NAMALWA (cell line): ENCODE measurements at regions not wholly inside any gene's neighbourhood (a gene's known extent, or its start where the extent isn't known, plus 50 kb on each side); places are given as distances from the start of the nearest gene placed in this dataset.

Experiments used
- DNase-seq: peaks from one replicate; pipeline ENCODE4 v3.0.0-alpha.2; 2015; ENCODE audit warnings: low spot score

DNA sequence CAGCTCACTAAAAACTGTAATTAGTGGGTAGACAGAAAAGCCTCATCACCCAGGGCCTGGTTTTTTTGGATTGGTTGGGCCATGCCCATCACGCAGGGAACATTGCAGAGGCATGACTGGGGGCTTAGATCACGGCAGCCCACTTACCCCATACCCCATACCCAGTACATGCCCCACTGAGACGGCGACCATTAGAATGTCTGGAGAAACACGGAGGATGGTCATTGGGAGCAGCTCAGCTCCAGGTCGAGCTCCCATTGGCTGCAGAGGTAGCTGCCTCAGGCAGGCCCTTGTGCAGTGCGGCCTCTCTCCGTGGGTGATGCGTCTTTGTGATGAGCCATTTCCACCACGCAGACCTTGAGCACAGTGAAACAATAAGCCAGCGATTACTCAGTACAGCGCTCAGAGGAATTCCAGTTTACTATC lies 204.0 kb downstream of the GADD45G start:
- DNase-seq, result no peak

GRCh38 chr9:89810431-89810830 lies 205.6 kb downstream of the GADD45G start:
- no peak for DNase-seq

DNA sequence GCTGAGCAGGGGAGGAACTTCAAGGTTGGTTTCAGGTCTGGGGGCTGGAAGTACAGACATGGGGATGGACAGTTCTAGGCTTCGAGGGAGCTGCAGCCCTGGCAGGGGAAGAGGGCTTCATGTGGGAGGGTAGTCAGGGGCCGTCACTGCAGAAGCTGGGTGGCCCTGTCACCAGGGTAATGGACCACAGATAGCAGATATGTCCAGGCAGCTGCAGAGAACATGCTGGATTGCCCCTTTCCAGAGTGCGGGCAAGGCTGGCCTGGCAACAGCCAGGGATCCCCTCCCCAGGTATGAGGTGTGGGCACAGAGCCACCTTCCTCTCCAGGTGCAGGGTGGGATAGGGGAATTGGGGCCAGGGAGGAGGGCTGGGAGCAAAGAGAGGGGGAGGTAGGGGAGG lies 206.5 kb downstream of the GADD45G start:
- no peak for DNase-seq

DNA sequence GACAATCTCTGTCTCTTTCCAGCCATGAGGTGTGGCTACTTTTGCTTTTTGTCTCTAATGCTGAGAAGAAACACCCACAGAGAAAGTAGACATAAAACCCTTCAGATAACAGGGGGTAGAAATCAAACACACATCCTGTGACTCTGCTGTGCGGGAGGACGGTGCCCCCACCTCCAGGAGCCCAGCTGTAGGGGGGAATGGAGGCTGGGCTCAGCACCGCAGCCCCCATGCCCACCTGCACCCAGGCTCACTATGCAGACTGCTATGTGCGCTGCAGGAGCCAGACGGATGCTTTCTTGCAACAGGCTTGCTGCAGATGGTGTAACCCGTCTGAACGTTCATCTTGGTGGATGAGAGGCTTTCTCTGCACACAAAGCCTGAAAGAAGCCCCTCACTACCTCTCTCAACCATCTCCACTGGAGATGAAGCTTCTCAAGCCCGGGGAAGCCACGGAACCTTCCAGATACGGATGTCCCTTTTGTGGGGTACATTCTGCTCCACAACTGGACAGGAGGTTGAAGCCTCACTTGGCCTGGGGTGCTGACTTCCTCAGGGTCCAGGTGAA lies 207.2 kb downstream of the GADD45G start:
- no peak for DNase-seq

- no peak for DNase-seq
Measured at GRCh38 chr9:89812556-89813181, 207.9 kb downstream of the GADD45G start.

DNA sequence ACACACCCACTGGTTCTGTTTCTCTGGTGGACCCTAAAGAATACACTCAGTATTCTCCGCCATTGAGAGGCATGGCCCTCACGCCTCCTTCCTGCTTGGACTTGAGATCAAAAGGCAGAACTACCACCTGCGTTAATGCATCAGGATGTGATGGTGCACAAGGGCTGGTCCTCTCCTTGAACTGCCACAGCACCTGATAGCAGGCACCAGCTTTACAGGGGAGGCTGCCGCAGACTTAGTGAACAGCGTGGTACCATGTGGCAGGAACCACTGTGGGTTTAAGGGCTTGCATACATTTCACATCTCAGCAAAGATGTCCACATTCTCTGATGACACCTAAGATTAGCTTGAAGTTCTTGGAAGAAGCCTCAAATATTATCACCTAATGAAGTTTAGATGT lies 208.7 kb downstream of the GADD45G start:
- DNase-seq, result no peak

DNA sequence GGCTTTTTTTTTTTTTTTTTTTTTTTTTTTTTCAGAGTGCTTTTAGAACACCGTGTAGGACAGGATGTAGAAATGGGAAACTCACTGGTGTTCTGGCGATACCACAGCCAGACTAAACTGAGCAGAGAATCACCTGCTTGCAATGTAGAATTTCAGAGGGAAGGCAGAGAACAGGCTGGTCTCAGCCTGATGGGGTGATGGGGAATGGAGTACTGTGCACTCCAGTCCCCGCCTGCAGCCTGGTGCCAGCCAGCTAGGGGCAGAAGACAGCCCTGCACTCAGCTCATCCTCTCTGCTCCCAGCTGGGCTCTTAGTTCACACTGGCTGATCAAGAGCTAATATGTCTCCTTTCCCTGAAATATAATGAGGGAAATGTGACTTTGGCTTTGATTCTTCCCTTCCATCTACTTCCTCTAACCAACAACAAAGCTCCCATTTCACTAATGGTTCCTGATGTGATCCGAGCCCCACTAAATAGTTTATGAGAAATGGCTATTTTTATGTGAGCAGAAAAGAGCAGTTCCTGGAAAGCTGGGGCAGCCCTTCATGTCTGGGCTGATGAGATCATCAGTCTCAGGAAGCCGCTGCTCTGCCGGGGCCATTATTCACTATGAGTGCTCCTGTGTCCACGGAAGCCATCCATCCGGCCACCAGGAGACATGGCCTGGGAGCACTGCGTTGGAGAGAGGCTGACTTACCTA lies 209.7 kb downstream of the GADD45G start:
- DNase-seq, result no peak

- no peak for DNase-seq
Measured at GRCh38 chr9:89815061-89815902, 210.5 kb downstream of the GADD45G start.

GRCh38 chr9:89815903-89816573 lies 211.2 kb downstream of the GADD45G start:
- DNase-seq, result peak; percentile 35

GRCh38 chr9:89817151-89817950 lies 212.5 kb downstream of the GADD45G start:
- DNase-seq, result no peak

DNA sequence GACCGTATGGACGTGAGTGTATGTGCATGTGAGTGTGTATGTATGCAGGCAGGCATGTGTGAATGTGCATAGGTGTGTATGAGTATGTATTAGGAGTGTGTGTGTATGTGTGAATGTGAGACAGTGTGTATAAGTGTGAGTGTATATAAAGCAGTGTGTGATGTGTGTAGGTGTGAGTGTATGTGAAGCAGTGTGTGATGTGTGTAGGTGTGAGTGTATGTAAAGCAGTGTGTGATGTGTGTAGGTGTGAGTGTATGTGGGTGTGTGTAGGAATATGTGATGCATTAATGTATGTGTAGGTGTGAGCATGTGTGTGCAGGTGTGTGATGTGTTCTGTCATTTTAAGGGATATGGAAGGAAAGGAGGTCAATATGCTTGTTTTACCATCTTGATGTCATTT lies 215.5 kb downstream of the GADD45G start:
- no peak for DNase-seq

DNA sequence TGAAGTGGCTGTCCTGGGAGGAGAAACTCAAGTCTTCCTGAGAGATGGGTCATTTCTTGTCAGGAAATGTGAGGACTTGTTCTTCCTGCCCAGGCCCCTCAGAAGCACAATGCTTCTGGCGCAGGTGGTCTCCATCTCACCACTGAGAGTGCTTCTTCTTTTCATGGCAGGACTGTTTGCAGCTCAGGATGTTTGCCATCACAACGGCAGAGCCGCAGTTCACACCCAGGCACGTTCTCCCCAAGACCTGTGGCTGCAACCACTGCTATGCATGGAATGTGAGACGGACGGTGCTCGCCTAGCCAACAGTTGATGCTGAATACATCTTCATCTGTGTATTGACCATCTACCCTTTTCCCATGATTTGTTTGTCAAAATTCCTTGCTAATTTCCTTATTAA lies 216.3 kb downstream of the GADD45G start:
- DNase-seq, result no peak

DNA sequence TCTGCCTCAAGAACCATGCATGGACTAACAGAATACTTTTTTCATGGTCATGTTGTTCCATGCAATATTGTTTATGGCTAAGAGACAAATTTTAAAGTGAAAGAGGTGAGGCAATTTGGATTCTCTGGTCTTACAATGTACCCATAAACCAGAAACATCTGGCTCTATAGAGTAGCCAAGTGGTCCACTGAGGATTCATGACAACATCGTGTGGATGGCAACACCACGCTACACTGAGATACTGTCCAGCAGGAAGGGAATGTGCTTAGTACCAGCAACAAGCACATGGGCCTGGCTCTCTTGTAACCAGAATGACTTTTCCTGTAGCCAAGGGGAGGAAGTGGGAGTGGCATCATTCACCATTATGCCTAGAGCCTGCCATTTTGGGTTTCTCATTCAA lies 218.2 kb downstream of the GADD45G start:
- no peak for DNase-seq

DNA sequence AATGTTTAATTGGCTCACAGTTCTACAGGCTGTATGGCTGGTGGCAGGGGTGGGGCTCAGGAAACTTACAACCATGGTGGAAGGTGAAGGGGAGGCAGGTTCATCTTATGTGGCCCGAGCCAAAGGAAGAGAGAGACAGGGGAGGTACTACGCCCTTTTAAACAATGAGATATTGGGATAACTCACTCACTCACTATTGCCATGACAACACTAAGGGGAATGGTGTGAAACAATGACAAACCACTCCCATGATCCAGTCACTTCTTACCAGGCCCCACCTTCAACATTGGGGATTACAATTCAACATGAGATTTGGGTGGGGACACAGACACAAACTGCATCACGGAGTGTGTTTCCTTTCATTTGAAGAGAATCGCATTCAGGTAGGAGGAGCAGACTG lies 220.9 kb downstream of the GADD45G start:
- DNase-seq, result no peak

DNA sequence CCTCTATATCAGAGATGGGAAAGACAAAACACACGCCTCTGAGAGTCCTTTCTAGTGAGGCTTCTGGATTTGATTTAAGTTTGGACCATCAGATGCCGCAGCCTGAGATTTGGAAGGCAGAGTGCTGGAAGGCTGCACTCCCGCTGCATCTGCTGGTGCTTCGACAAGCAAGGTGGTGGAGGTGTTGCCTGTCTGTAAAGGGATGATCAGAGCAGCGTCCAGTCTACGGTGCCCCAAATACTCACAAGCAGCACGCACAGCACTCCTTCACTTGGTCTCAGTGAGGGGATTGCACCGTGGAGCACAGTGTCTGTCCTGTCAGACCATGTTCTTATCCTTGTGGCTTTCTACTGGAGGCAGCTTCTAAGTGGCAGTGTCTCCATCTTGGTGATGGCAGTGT lies 221.4 kb downstream of the GADD45G start:
- DNase-seq, result no peak

GRCh38 chr9:89829346-89829745 lies 224.5 kb downstream of the GADD45G start:
- DNase-seq, result no peak

GRCh38 chr9:89835666-89836065 lies 230.9 kb downstream of the GADD45G start:
- DNase-seq, result no peak

DNA sequence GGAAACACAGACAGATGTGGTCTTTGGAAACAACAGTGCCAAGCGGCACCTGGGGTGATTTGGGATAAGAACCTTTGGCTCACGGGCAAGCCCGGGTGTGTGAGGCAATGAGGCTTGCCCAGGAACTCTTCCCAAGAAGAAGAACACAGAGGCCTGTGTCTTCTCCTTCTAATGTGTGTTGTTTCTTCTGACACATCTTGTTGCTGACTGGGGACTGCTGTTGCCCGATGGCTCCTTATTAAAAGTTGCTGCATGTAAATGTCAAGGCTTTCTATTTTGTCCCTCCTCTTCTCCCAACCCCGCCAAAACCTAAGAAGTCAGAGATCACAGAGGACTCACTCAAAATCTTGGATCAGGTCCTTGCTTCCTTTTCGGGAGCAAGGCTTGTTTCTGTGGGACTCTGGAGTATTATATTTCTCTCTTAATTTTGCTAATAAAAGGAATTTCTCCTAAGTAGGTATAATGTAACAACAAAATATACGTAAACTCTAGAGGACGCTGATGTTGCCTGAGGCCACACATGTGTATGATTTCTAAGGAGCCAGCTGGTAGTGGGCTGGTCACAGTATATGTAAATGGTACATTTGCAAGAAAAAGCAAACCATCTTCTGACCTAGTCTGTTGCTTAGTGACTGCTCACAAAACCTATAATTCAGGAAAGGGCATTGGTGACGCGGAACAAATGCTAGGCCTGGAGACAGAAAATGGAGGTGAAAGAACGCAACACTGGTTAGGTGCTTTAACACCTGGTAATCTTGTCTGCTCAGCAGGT lies 232.5 kb downstream of the GADD45G start:
- DNase-seq, result no peak

GRCh38 chr9:89837934-89838310 lies 233.1 kb downstream of the GADD45G start:
- no peak for DNase-seq

DNA sequence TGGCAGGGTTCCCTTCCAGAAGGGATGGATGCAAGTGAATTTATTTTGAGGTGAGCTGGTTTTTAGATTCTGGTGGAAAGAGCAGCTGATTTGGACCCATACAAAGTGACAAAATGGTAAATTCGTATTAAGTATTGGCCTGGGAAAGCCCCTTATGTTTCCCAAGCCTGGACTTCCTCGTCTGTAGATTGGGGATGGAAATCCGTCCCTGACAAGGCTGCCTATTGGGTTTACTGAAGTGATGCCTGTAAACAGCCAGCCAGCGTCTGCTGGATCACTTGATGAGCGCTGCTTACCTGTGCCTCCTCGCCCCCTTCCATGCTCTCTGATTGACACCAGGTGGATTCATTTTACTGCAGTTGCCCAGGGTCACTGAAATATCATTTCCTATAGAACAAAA lies 233.8 kb downstream of the GADD45G start:
- no peak for DNase-seq

DNA sequence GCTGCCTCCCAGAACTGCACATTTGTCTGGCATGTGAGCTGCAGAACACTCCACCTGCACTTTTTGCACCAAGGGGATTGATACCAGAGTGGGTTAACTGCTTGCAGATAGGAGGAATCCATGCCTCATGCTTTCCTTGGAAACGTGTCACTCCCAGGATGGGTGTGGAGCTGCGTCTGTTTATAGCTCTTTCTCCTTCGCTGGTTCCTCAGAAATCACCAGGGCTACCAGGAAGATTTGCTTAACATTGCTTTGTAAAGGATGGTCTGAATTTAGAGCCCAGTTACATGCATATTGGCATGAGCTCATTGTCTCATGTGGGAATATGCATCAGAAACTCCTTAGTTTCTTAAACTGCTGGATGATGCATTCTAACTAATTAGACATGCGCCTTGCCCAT lies 234.6 kb downstream of the GADD45G start:
- DNase-seq, result no peak
